ENCODE measurements at regions not wholly inside any gene's neighbourhood (a gene's known extent, or its start where the extent isn't known, plus 50 kb on each side); places are given as distances from the start of the nearest gene placed in this dataset.

DNA sequence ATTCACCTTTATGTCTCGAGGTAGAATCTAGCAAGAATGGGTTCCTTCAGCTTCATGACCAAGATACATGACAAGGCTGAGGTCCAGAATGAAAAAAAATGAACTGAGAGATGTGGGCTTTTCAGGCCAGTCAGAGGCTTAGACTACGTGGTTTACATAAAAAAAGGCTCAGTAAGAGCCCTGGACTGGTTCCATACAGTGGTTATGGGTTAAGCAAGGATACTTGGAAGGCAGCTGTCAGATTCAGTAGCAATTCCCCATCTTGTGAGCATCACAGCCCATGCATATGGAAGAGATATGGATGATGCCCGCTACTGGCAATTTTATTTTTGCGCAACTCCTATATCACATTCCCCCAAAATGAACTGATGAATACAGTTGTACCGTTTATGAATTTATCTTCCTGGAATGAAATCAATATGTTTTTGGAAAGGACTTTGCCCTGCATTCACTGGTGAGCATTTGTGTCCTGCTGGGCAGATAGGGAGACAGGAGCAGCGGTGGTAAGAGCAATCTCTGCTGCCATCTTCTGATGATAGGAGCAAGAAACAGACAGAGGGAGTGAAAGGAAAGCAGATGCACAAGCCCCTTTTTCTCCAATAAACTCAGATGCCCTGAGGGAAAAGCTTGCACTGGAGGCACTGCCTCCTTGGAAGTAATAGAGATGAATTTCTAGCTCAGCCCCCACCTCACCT is 280.4 kb downstream of the GALC start:
- no peak for DNase-seq

DNA sequence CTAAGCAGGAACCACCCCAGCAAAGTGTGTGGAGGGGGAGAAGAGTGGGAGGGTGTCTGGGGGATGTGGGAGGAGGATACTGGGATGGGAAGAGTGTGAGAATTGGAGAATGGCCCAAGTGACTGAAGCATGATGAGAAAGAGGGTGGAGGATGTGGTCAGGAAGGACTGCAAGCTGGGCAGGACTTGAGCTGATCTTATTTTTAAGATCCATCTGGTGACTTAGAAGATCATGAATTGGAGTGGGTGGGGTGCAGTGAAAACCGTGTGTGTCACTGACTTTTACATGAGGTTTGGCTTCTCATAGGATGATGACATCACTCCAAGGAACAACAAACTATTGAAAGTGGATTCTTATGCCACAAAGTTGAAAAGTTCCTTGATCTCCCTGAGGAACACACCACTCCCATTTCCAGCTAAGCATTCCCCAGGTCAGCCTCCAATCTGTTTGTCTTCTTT is 287.5 kb downstream of the GALC start:
- no peak for DNase-seq

DNA sequence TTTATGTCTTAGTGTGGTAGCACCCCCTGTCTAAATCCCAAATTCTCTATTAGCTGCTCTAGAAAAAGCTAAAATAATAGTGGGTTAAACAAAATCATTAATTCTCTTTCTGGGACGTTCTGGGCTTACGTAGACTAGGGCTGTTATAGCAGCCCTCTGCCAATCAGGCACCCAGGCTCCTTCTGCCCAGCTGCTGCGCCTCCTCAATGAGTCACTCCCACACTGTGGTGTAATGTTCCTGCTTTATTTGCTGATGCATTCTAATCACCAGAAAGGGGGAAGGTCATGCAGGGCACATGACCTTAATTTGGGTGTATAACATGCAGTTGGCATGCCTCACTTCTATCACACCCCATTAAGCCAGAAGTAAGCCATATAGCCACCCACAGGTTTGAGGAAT is 294.5 kb downstream of the GALC start:
- DNase-seq: no peak

DNA sequence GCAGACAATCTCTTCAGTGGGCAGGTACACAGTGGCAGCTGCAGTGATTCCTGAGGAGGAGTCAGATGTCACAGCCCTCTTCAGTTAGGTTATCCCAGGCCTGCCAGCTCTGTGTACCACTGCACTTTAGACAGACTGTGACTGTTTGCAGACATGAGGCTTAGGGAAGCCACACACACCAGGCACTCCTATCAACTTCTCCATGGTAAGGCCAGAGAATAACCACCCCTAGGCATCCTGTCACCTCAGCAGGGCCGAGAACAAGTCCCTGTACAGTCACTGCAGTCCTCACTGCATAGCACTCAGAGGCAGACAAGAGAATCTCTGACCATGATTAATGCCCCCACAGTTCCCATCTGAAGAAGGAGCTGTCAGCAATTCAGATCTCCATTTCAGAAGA is 296.5 kb downstream of the GALC start:
- no peak for DNase-seq

DNA sequence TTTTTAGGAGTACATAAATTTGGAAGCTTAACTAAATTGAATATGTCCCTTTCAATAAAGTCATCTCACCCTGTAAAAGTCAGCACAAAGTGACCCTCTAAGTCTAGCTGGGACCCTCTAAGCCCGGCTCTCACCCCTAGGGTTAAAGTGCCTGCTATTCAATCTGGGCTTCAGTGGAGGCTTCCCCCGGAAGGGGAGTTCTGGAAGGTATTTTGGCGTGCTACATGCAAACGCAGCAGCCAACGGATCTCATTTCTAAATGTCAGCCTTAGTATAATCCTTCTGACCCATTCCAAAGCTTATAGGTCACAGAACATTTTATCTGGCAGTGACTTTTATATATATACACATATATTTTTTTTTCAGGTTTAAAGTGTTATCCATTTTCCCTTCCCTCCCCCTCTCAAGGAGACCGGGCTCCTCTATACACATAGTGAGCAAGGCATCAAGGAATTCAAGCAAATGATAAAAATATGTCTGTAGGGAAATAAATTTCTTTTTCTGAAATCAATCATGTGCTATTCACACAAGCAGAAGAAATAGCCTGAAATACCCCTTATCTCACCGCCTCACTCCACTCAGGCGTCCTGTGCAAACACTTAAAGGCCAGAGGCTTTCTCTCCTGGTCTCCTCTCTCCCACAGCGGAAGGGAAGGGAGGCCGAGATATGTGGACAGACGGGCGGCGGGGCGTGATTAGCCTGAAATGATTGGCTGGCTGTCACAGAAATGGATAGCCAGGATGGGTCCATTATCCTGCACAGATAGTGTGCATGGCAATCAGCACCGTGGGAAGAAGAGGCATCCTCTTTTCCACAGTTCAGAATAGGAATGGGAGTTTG is 301.7 kb downstream of the GALC start:
- no peak for DNase-seq

DNA sequence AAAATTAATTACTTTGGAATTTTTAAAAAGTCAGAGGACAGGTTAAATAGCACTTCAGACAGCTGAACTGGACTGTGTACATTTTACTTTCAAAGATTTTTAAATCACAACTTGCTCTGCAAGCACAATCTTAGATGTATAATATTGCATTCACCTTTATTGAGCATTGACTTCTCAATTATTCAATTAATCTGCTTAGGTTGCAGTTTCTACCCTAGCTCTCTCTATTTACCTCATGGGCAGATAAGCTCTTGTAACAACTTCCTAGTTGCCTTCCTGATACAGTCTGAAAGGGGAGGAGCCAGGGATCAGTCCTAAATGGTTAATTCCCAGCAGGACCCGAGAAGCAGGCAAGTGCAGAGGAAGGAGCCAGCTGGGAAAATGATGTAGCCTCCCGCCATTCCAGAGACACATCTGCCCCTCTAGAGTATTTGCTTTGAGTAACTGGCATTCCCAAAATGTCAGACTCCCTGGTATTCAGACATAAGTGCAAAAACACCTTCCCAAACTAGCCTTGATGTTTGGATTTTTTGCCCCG is 302.8 kb downstream of the GALC start:
- no peak for DNase-seq

DNA sequence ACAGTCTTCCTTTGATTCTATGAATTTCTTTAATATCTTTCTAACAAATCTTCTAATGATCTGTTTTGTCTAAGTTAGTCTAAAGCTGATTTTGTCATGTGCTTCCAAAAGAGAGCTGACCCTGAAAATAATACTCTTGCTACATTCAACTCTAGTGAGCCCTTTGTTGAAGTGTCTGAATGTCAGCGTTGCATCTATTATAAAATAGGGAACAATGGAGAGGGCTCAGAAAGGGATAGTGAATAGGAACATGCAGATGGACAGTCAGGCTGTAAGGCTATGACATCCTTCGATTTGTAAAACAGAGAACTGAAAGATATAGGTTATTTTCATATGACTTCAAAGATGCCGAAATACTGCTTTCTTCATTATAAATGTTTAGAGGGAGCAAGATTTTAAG is 304.5 kb downstream of the GALC start:
- no peak for DNase-seq

DNA sequence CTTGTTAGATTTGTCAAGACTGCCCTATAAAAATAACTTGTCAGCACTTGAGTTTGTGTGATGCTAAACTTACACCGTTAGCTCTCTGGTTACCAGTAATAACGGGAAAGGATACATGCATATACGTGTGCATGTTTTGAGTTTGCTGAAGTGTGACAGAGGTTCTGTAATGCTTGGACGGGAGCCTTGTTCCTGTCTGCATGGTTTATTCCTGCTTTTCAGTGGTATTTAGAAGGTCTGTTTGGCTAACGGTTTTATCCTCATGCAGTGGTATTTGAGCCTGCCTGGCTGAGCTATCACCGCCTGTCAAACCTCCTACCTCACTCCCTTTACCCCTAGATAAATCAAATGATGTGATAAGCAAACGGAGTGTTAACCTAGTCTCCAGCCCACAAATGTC is 305.6 kb downstream of the GALC start:
- DNase-seq: no peak

DNA sequence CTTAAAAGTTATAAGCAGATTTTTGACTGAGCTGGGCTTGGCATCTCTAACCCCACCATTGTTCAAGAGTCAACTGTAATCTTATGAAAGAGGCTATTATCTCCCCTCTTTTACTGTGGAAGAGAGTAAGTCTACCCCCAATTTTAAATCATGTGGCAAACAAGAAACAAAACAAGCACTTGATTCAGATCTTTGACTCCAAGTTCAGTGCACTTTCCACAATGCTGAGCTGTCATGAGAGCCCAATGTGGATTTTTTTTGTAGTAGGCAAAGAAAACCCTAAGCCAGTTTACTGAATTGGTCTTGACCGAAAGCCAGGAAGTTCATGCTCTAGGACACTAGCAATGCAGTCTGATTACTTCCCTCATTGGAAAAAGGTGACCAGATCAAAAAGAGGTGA is 306.2 kb downstream of the GALC start:
- DNase-seq: no peak

DNA sequence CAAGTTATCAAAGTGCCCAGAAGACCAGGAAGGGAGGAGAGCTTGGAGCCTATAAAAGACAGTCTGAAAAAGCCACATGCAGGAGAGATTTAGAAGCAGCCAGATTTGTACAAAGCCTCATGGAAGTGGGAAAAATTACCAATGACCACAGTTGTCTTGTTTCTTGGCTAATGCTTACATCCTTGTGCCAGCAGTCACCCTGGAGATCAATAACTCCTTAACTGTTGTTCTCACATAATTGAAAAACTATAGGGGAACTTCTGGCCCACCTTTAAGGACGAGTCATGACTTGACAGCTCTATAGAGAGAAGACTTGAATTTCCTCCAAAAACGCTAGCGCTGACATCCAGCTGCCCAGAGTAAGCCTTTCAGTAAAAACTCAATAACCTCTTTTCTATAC is 313.1 kb downstream of the GALC start:
- DNase-seq: no peak

DNA sequence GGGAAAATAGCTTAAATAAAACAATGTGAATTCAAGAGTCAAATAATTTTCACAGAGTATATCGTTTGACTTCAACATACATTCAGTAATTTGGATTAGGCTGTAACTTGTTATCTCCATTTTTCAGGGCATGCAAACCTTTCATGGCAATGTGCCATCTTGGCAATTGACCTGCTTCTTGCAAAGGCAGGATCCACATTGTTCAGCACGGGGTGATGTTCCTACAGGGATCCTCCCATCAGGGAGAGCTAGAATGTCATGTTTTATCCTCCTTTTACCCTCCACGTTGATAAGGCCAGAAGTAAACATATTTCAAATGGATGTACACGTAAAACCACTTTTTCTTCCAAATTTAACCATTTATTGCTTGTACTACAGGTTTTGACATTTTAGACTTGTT is 314.4 kb downstream of the GALC start:
- no peak for DNase-seq

DNA sequence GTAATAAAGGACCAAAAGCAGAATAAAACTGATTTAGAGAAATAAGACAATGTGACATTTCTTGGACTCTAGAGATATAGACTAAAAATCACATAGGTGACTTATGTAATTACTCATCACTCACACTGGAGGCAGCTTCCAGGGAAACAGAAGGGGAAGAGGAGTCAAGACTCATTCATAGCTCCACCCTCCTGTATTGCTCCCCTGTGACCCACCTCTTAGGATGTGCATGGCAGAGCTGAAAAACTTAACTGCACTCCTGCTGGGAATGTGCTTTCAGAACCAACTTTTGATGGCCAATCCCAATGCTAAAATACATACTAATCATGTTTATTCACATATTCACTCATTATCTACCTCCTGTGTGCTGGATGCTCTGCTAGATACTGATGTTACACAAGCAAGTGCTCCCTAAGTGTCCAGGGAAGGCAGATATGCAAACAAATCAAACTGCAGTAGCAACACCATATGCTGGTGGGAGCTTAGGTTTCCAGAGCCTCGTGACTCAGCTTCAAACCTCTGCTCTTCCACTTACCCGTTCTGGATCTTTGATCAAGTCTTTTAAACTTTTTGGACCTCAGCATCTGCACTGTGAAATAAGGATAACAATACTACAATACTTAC is 316.1 kb downstream of the GALC start:
- DNase-seq: no peak

DNA sequence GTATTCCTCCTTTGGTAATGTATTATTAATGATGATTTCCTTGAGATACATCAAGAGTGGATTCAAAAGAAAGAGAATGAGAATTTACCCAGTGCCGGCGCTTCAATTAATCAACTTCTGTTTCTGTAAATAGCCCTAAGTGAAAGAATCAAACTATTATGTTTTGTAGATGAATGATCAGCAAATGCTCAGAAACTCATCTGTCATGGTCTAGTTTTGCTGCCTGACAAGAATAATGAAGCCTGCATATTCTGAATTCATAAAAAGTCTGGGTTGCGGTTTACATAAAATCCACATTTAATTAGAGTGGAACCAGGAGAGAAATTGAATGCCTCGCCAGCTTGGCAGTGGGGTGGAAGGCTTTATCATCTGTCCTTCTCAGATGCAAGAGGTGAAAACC is 325.3 kb downstream of the GALC start:
- no peak for DNase-seq

DNA sequence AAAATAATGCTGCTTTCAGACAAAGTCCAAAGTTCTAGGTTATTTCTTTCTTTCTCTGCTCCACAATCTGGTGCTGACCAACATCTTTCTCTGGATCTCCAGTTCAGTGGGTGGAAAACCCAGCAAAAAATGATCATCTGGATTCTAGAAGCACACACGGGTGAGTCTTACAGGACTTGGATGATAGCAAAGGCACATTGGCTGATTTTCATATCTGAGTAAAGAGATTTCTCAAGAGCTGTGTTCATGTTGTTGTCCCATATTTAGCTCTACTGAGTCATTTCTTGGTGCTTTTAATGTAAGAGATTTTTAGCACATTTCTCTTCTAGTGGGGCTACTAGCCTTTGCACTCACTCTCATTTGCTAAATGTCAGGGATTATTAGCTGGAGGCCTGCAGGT is 336.7 kb downstream of the GALC start:
- DNase-seq: no peak

DNA sequence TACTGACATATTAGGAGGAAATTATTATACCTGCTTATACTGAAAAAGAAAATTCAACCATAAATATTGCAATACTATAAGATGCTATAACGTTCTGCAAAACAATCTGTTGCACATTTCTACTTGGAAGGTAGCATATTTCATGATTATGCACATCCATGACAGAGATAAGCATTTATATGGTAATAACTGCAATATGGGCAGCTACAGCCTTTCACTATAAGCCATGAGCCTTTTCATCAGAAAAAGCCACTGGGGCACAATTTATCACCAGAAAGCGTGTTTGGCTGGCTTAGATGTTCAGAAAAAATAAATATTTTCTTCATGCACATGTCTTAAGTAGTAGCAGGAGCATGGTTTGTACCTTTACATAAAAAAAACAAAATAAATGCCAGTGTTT is 340.7 kb downstream of the GALC start:
- no peak for DNase-seq

DNA sequence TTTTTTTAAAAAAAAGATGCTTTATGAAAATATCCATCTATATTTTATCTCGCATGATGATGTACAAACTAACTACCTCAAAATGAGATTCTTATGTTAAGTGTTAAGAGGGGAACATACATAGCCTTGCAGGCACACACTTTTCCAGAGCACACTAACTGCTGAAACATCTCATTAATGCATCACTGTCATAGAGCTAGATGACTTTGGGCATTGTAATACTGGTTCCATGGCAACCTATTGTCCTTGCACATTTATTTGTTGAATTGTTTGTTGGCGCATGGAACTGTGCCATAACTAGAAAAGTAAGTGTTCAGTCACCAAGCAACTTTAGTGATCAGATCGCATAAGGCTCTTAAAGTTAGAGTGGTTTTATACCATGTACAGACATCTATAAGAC is 348.3 kb downstream of the GALC start:
- no peak for DNase-seq

DNA sequence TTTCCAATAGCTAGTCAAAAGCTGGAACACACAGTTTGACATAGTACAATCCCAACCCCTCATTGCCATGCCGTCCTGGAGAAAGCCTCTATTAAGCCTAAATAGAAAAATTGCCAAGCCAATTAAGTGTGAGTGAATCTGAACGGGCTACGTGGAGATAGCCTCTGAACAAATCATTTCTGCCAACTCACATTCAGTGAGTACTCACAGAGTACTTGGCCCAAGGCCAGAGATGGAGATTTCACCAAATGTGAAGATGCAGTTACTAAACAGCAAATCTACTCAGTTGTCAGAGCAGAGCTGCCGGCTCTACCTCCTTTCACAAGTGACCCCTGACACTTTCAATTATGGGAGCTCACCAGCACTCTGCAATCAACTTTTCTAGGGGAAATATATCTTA is 350.0 kb downstream of the GALC start:
- DNase-seq: no peak

DNA sequence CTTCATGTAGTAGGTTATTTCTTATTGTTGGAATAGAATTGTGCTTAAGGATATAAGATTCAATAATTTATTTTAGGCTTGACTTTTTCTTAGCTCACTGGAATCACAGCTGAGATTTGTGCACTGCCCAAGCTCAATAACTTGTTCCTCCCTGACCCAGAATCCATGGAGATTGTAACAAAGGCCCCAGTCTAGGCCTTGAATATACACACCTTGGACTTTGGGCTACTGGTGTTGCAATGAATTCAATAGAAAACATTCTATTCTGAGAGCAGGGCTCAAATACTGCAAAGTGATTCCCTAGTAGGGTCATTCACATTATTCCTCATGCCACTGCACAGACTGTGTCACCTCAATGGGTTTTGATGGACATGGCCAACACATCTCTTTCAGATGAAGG is 352.4 kb downstream of the GALC start:
- no peak for DNase-seq

DNA sequence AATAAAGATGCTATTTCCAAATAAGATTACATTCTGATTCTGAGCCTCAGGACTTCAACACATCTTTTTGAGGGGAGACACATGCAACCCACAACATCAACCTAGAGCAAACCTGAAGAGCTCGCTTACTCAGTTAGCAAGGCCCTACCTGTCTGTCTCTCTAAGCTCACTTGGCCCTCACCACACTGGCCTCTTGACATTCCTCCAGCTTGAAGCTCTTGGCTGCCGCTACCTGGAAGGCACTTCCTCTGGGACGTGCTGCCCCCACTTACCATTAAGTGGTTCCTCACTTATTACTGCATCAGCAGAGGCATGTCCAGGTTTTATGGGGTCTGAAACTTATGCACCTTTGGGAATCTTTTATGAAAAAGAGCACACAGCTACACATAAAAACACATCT is 354.8 kb downstream of the GALC start:
- no peak for DNase-seq

DNA sequence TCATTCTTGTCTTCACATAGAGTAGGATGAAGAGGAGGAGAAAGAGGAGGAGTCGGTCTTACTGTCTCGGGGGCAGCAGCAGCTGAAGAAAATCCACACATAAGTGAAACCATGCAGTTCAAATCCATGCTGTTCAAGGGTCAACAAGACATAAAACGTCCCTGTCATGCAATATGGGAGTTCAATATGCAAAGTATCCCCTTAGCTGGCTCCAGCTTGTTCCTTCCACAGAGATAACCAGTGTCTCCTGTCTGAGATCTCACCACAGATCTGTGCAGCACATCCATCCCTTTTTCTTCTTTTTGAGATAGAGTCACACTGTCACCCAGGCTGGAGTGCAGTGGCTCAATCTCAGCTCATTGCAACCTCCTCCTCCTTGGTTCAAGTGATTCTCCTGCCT is 357.5 kb downstream of the GALC start:
- DNase-seq: no peak

DNA sequence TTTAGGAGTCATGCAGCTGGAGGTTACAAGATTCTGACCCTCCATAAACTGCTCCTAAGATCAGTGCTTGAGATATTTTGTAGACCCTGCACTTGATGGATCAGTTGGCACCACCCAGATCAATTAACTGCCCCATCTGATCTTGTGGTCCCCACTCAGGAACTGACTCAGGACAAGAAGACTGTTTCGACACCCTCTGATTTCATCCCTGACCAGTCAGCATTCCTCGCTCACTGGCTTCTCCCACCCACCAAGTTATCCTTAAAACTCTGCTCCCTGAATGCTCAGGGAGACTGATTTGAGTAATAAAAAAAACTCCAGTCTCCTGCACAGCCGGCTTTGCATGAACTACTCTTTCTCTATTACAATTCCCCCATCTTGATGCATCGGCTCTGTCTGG is 360.2 kb downstream of the GALC start:
- DNase-seq: no peak

DNA sequence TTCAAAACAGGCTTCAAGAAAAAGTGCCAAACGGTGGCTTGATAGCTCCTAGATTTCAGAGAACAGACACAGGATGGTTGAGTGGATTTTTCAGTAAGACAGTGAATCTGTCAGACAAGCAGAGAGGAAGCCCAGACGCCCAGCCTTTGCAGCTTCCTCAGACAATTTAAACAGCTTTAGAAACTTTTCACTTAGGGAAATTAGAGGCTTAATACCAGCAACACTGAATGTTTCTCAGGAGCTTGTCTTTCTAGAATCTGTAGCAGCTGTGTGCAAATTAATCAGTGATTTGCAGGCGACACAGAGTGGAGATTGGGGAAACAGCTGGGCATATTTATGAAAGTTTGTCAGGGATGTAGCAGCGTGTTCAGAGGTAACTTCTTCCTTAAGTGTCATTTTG is 362.1 kb downstream of the GALC start:
- DNase-seq: no peak

DNA sequence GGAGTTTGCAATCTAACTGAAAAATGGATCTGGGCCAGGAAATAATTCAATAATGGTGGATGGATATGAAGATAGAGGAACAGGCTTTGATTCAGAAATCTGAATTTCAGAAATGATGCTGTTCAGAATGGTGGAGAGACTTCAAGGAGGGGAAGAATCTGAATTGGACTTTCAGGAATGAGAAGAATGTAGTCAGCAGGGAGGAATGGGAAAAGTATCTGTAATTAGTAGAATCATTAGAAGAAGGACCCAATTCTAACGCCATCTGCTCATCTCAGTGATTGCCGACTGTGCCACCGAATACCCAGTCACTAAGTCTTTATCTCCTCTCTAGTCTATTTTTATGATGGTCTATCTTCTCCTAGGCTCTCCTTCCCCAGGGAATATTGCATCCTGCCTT is 363.2 kb downstream of the GALC start:
- no peak for DNase-seq

DNA sequence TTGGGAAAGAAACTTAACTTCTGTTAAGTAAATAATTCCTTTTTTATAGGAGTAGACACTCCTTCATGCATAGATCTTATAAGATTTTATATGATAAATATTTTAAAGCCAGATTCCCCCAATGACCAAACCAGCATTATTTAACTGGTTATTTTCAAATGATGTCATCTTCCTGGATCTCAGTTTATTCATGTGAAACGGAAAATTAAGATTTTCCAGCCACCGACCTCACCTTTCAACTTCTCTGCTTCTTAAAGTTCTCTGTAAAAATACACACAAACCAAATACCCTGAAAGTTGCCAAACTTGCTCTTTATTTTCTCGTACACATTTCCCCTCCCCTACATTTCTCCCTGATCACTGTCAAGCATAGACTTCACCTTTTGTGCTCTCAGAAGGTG is 364.2 kb downstream of the GALC start:
- no peak for DNase-seq
